B cell (primary cell): ENCODE measurements at regions not wholly inside any gene's neighbourhood (a gene's known extent, or its start where the extent isn't known, plus 50 kb on each side); places are given as distances from the start of the nearest gene placed in this dataset.
"Not testable (repeated sequence)": the region's sequence is repeated elsewhere in the genome, so short reads cannot be mapped to it uniquely, and the experiment has no call there.

Experiments
- ATAC-seq: fragments of 200-7000 bp; cut with Tn5 transposase; one replicate; pipeline ENCODE4 v1.10.0; 2021; ENCODE audit warnings: low read depth, mild to moderate bottlenecking, moderate number of reproducible peaks, moderate library complexity
- CTCF ChIA-PET: fragments of 350-600 bp; sonication (Branson Sonifier 250); formaldehyde crosslinking; loops from one replicate; lab custom pipeline; 2021; ENCODE audit warnings: antibody characterized with exemption, inconsistent platforms; lab: Charles Lee
- POLR2A ChIA-PET: fragments of 350-600 bp; sonication (Branson Sonifier 250); formaldehyde crosslinking; loops from one replicate; lab custom pipeline; 2021; ENCODE audit warnings: antibody characterized with exemption; lab: Charles Lee
- DNase-seq: peaks from one replicate; pipeline ENCODE4 v3.0.0; 2013
- H2AFZ ChIP-seq: 2 replicates; pipeline ENCODE4 v1.6.1; 2012; ENCODE audit warnings: mild to moderate bottlenecking, low read depth, low read length; ENCODE audit not compliant: insufficient read depth, poor library complexity, severe bottlenecking
- H3K27ac ChIP-seq, 2 donors: 1 replicate in 1 of 2; 2 replicates in 1 of 2; pipeline ENCODE4 v1.5.1; 2012 to 2013; ENCODE audit warnings: low read length in 2 of 2, mild to moderate bottlenecking in 2 of 2, moderate library complexity in 1 of 2
- H3K27me3 ChIP-seq, 4 experiments: fragments of 200-600 bp in 1 of 4; sonication (generic) in 1 of 4; replicated peaks in 1 of 4; 1 replicate in 2 of 4; 2 replicates in 2 of 4; pipeline versions ENCODE4 v1.6.1 to v1.7.0; 2013 to 2016; ENCODE audit warnings: low read length in 3 of 4, mild to moderate bottlenecking in 2 of 4, mixed read lengths in 1 of 4, moderate library complexity in 1 of 4; ENCODE audit not compliant: insufficient read depth in 4 of 4, control insufficient read depth in 3 of 4; ENCODE audit errors: control extremely low read depth in 1 of 4
- H3K36me3 ChIP-seq, 2 experiments: replicated peaks in 1 of 2; 1 replicate in 1 of 2; 2 replicates in 1 of 2; pipeline versions ENCODE4 v1.6.1 to v1.7.1; 2013; ENCODE audit warnings: low read length in 1 of 2; ENCODE audit not compliant: insufficient read depth in 2 of 2, control insufficient read depth in 1 of 2; ENCODE audit errors: control extremely low read depth in 1 of 2, extremely low read depth in 1 of 2
- H3K4me1 ChIP-seq, 2 donors: fragments of 200-600 bp in 1 of 2; sonication (generic) in 1 of 2; 1 replicate in 1 of 2; 2 replicates in 1 of 2; pipeline versions ENCODE4 v1.5.1 to v1.6.1; 2013 to 2017; ENCODE audit warnings: low read length in 2 of 2; ENCODE audit not compliant: control insufficient read depth in 2 of 2, insufficient read depth in 2 of 2
- H3K4me2 ChIP-seq: replicated peaks from 2 replicates; pipeline ENCODE3; 2012; ENCODE audit warnings: mild to moderate bottlenecking, low read depth, low read length; ENCODE audit not compliant: poor library complexity, severe bottlenecking
- H3K4me3 ChIP-seq, 5 experiments: fragments of 200-600 bp in 1 of 5; sonication (generic) in 1 of 5; 1 replicate in 3 of 5; 2 replicates in 2 of 5; pipeline versions ENCODE4 v1.5.1 to v1.7.0; 2011 to 2016; ENCODE audit warnings: low read length in 4 of 5, mild to moderate bottlenecking in 4 of 5, low read depth in 2 of 5, control low read depth in 1 of 5, moderate library complexity in 1 of 5; ENCODE audit not compliant: insufficient read depth in 1 of 5; ENCODE audit errors: control extremely low read depth in 1 of 5, extremely low read depth in 1 of 5
- H3K79me2 ChIP-seq: fragments of 200-600 bp; sonication (generic); one replicate; pipeline ENCODE4 v1.6.0; 2016; ENCODE audit warnings: low read length; ENCODE audit not compliant: control insufficient read depth, insufficient read depth
- H3K9ac ChIP-seq: fragments of 200-600 bp; sonication (generic); 2 replicates; pipeline ENCODE4 v1.6.1; 2017; ENCODE audit warnings: mild to moderate bottlenecking, low read length, moderate library complexity
- H3K9me3 ChIP-seq, 3 donors: one replicate each; pipeline versions ENCODE4 v1.6.1 to v1.7.1; 2013; ENCODE audit warnings: low read length in 2 of 3; ENCODE audit not compliant: control insufficient read depth in 2 of 3, insufficient read depth in 1 of 3; ENCODE audit errors: control extremely low read depth in 1 of 3
- H4K20me1 ChIP-seq: 2 replicates; pipeline ENCODE4 v1.6.0; 2012; ENCODE audit warnings: mild to moderate bottlenecking, low read length; ENCODE audit not compliant: insufficient read depth, control insufficient read depth, poor library complexity, severe bottlenecking
- H3K27ac Mint-ChIP-seq: one replicate; pipeline ENCODE4 v1.8.0; 2021; ENCODE audit warnings: mixed read lengths
- H3K27me3 Mint-ChIP-seq: one replicate; pipeline ENCODE4 v1.8.0; 2021; ENCODE audit warnings: mixed read lengths
- H3K4me1 Mint-ChIP-seq: one replicate; pipeline ENCODE4 v1.8.0; 2021; ENCODE audit warnings: mixed read lengths
- H3K4me3 Mint-ChIP-seq: one replicate; pipeline ENCODE4 v1.8.0; 2021; ENCODE audit warnings: mixed read lengths
- H3K9me3 Mint-ChIP-seq: one replicate; pipeline ENCODE4 v1.8.0; 2022; ENCODE audit warnings: mixed read lengths; ENCODE audit not compliant: insufficient read depth
- EZH2 ChIP-seq: IDR thresholded peaks from 2 replicates; pipeline ENCODE4 v1.6.1; 2012; ENCODE audit warnings: borderline replicate concordance, low read depth, mild to moderate bottlenecking, moderate library complexity, low read length; ENCODE audit not compliant: insufficient read depth, poor library complexity, severe bottlenecking
- WGBS: methylation state at CpG from one replicate; pipeline ENCODE4 v1.1.5; 2013; ENCODE audit warnings: missing lambda C conversion rate; ENCODE audit not compliant: insufficient coverage; 5-methylcytosine and 5-hydroxymethylcytosine counted together
- intact Hi-C: fragments of 100-400 bp; cut with micrococcal nuclease; formaldehyde crosslinking; loops from one replicate; pipeline ENCODE4 v1.10.0; 2022
- TF ChIP-seq, protein P1 (sequence below): fragments of 200-600 bp; IDR thresholded peaks from one replicate; pipeline ENCODE4 v1.8.0; 2022; ENCODE audit warnings: antibody characterized with exemption, mild to moderate bottlenecking

- 95% methylated on average over 2 of the region's 3 CpGs for WGBS
- no peaks in the 10 kb centered on the region for H3K4me1 Mint-ChIP-seq
- POLR2A ChIA-PET: no interaction called here
Measured at GRCh38 chr18:67386032-67386431, 130.5 kb downstream of the DSEL start.

DNA sequence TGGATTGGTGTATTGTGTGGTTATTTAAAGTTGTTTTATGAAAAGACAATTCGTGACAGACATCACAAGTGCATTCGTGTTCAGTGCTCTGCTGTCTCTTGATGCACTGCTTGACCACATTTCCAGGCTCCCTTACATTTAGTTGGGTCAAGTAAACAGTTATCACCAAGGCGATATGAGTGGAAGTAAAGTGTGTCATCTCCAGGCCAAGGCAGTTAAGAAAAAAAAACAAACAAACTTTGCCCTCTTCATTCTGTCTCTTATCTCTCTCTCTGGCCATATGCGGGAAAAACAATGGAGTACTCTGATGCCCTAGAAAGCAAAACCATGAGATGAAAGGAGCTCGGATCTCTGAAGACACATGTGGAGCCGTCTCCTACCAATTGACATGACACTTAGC is 131.1 kb downstream of the DSEL start:
- H3K9me3 Mint-ChIP-seq: no peaks in the 10 kb centered on the region
- CTCF ChIA-PET: no interaction called here
- H4K20me1 ChIP-seq: no peaks in the 10 kb centered on the region
- H3K27me3 Mint-ChIP-seq: no peaks in the 10 kb centered on the region
- H3K4me1 Mint-ChIP-seq: no peaks in the 10 kb centered on the region
- H3K9ac ChIP-seq: no peak overlapping the region
- no peak overlapping the region for H3K27ac Mint-ChIP-seq
- 100% methylated on average over 2 of the region's 6 CpGs for WGBS
- H3K36me3 ChIP-seq: no peaks in the 10 kb centered on the region
- intact Hi-C loops: no loop called here
- H3K4me1 ChIP-seq: no peaks in the 10 kb centered on the region
- POLR2A ChIA-PET: no interaction called here
- TF ChIP-seq, protein P1, sequence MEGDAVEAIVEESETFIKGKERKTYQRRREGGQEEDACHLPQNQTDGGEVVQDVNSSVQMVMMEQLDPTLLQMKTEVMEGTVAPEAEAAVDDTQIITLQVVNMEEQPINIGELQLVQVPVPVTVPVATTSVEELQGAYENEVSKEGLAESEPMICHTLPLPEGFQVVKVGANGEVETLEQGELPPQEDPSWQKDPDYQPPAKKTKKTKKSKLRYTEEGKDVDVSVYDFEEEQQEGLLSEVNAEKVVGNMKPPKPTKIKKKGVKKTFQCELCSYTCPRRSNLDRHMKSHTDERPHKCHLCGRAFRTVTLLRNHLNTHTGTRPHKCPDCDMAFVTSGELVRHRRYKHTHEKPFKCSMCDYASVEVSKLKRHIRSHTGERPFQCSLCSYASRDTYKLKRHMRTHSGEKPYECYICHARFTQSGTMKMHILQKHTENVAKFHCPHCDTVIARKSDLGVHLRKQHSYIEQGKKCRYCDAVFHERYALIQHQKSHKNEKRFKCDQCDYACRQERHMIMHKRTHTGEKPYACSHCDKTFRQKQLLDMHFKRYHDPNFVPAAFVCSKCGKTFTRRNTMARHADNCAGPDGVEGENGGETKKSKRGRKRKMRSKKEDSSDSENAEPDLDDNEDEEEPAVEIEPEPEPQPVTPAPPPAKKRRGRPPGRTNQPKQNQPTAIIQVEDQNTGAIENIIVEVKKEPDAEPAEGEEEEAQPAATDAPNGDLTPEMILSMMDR: no peak
- no peak for TF ChIP-seq EZH2
- H3K27me3 ChIP-seq: no peaks in the 10 kb centered on the region
- H3K9me3 ChIP-seq: peaks cover 0 to 16% (median 0%) of the 10 kb centered on the region in 3 donors
- H3K4me3 Mint-ChIP-seq: no peak overlapping the region
- DNase-seq: no peak
- H3K79me2 ChIP-seq: no peaks in the 10 kb centered on the region
- no peak overlapping the region for H3K4me3 ChIP-seq
- no peak overlapping the region for H3K4me2 ChIP-seq
- H3K27ac ChIP-seq: no peak overlapping the region
- no peak for ATAC-seq
- H2AFZ ChIP-seq: no peak overlapping the region

More at GRCh38 chr18:67386032-67386431, 130.5 kb downstream of the DSEL start:
- Mint-ChIP-seq H3K27me3 (no peaks in the 10 kb centered on the region), H3K9me3 (no peaks in the 10 kb centered on the region), H3K27ac (no peak overlapping the region), H3K4me3 (no peak overlapping the region)
- no peaks in the 10 kb centered on the region for H4K20me1 ChIP-seq
- no peaks in the 10 kb centered on the region for H3K4me1 ChIP-seq
- H2AFZ ChIP-seq: no peak overlapping the region
- H3K79me2 ChIP-seq: no peaks in the 10 kb centered on the region
- intact Hi-C loops: no loop called here
- TF ChIP-seq, protein P1: no peak
- TF ChIP-seq EZH2: no peak
- no peaks in the 10 kb centered on the region for H3K27me3 ChIP-seq
- no peak overlapping the region for H3K4me2 ChIP-seq
- ATAC-seq (no peak), DNase-seq (no peak)
- no peak overlapping the region for H3K27ac ChIP-seq
- H3K36me3 ChIP-seq: no peaks in the 10 kb centered on the region
- no peak overlapping the region for H3K9ac ChIP-seq
- CTCF ChIA-PET: no interaction called here
- peaks cover 0 to 12% (median 0%) of the 10 kb centered on the region in 3 donors for H3K9me3 ChIP-seq
- H3K4me3 ChIP-seq: no peak overlapping the region

GRCh38 chr18:67384057-67384456 is 132.5 kb downstream of the DSEL start:
- intact Hi-C loops, H3K4me1 Mint-ChIP-seq, DNase-seq, H3K4me1 ChIP-seq, H3K27me3 ChIP-seq, H3K4me3 ChIP-seq, H3K9me3 Mint-ChIP-seq, CTCF ChIA-PET, H3K4me2 ChIP-seq, H3K27me3 Mint-ChIP-seq, H3K9ac ChIP-seq, H3K27ac ChIP-seq, H3K4me3 Mint-ChIP-seq, ATAC-seq, POLR2A ChIA-PET, H4K20me1 ChIP-seq, H2AFZ ChIP-seq, H3K79me2 ChIP-seq, H3K36me3 ChIP-seq, H3K27ac Mint-ChIP-seq: not testable (repeated sequence)
- 83% methylated on average over 1 of the region's 3 CpGs for WGBS
- peaks cover 0 to 16% (median 0%) of the 10 kb centered on the region in 3 donors for H3K9me3 ChIP-seq
